AG10803 (cell line): ENCODE measurements at regions not wholly inside any gene's neighbourhood (a gene's known extent, or its start where the extent isn't known, plus 50 kb on each side); places are given as distances from the start of the nearest gene placed in this dataset.
"Not testable (repeated sequence)": the region's sequence is repeated elsewhere in the genome, so short reads cannot be mapped to it uniquely, and the experiment has no call there.

Experiments
- DNase-seq: peaks from one replicate; pipeline ENCODE4 v3.0.0; 2010; ENCODE audit warnings: low read depth
- H3K4me3 ChIP-seq: 2 replicates; pipeline ENCODE4 v1.5.1; 2011; ENCODE audit warnings: mild to moderate bottlenecking, low read length, control low read depth
- CTCF ChIP-seq: conservative IDR thresholded peaks from 2 replicates; pipeline ENCODE4 v1.5.1; 2011; ENCODE audit warnings: mild to moderate bottlenecking, low read length, control low read depth, inconsistent platforms

DNA sequence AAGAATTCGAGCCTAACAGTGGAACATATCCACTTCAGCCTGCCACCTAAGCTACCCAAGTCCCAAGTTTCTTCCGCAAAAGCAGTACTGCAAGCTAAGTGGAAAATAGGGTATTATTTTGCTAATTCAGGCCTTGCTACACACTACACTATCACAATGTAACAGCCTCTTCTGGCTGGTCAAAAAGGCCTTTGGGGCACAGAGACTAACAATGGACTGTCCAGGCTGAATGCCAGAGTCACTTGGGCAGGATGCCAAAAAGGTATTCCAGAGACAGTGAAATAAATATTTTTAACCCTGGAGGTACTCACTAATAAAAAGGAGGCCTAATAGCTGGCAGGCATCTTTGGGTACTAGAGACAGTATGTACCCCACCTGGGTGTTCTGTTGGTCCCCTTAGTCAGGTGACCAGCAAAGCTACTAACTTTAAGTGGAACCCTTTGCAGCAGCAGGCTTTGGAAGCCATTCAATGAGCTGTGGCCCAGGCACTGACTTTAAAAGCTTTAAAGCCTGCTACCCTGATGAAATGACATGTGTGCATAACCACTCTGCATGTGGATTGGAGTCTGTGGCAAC is 692.1 kb downstream of the HTR1B start:
- TF ChIP-seq CTCF = no peak
- DNase-seq = no peak
- no peak overlapping the region for H3K4me3 ChIP-seq

- no peak for DNase-seq
These were observed 693.0 kb downstream of the HTR1B start for GRCh38 chr6:76770281-76770680.

DNA sequence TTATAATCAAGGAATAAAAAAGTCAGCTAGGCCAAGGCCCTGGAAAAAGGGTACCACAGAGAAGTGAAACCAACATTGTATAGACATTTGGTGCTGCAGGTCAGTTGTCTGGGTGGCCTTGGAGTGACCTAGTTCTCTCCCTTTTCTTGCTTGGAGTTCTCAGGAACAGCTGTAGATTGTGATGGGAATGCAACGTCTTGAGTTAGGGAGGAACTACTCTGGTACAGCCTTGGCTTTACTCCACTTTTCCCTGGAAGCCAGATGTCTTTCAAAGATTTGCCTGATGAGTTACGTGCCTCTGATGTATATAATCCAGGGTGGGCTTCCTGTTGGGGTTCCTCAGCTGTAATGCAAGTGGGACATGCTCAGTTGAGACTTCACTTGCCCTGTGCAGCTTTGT is 694.7 kb downstream of the HTR1B start:
- no peak for DNase-seq
- no peak overlapping the region for H3K4me3 ChIP-seq
- no peak for TF ChIP-seq CTCF

More at GRCh38 chr6:76770281-76770680, 693.0 kb downstream of the HTR1B start:
- H3K4me3 ChIP-seq = no peak overlapping the region
- no peak for TF ChIP-seq CTCF

DNA sequence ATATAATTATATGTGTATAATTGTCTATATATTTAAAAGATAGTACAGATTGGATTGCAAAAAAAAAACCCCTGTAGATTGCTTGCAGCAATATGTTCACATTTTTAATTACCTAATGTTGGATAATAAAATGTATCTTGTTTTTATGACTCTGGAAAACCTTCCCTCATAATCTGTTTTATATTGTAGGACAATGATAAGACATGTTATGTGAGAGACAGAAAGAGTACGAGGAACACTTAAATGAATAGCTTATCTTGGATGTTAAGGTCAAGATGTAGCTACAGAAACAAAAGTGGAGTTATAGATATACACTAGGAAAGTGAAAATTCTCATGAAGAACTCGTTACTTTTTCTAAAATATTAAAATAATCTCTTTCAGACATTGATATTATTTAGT is 691.6 kb upstream of the IMPG1 start:
- DNase-seq = no peak
- no peak overlapping the region for H3K4me3 ChIP-seq
- TF ChIP-seq CTCF = no peak

GRCh38 chr6:76752841-76753240 is 680.4 kb upstream of the IMPG1 start:
- H3K4me3 ChIP-seq = no peak overlapping the region
- TF ChIP-seq CTCF = no peak
- no peak for DNase-seq

- DNase-seq, H3K4me3 ChIP-seq: not testable (repeated sequence)
These were observed 672.9 kb upstream of the IMPG1 start for GRCh38 chr6:76745388-76745787.

GRCh38 chr6:76744151-76744720 is 671.8 kb upstream of the IMPG1 start:
- not testable (repeated sequence) for H3K4me3 ChIP-seq, DNase-seq

DNA sequence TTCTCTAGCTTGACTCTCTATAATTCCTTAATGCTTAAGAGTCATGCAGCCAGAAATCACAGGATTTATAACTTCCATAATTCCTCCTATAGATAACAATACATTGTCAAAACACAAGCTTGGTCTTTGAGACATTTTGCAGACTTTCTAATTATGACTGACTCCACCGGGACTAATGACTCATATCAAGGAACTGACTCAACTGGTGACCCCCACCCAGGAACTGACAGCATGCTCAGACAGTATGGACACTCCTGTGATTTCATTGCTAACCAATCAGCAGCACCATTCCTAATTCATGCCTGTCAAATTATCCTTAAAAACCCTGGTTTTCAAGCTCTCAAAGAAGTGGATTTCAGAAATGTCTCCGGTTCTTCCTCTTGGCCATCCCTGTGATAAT is 670.5 kb upstream of the IMPG1 start:
- no peak overlapping the region for H3K4me3 ChIP-seq
- DNase-seq = no peak
- no peak for TF ChIP-seq CTCF
